Neural cell (in vitro differentiated cells): ENCODE measurements at regions not wholly inside any gene's neighbourhood (a gene's known extent, or its start where the extent isn't known, plus 50 kb on each side); places are given as distances from the start of the nearest gene placed in this dataset.

Experiments used
- H2AFZ ChIP-seq: fragments of 200-600, 300-800 bp; sonication (generic), shearing (Covaris generic); 2 replicates; pipeline ENCODE4 v1.6.0; 2014; ENCODE audit warnings: low read depth, mild to moderate bottlenecking, antibody characterized with exemption, low read length, moderate library complexity
- H3F3A ChIP-seq: fragments of 200-600 bp; shearing (Covaris generic); 2 replicates; pipeline ENCODE4 v1.6.1; 2016; ENCODE audit warnings: mild to moderate bottlenecking, moderate library complexity, mixed read lengths, antibody characterized with exemption, low read length; ENCODE audit not compliant: insufficient read depth, poor library complexity, severe bottlenecking
- H3K27ac ChIP-seq: fragments of 200-600, 300-800 bp; sonication (generic), shearing (Covaris generic); 2 replicates; pipeline ENCODE4 v1.5.1; 2014; ENCODE audit warnings: mild to moderate bottlenecking, low read length, moderate library complexity
- H3K27me3 ChIP-seq: fragments of 300-800, 200-600 bp; sonication (generic), shearing (Covaris generic); 2 replicates; pipeline ENCODE4 v1.6.0; 2014; ENCODE audit warnings: mild to moderate bottlenecking, low read depth, low read length, moderate library complexity; ENCODE audit not compliant: insufficient read depth
- H3K36me3 ChIP-seq: fragments of 300-800, 200-600 bp; sonication (generic), shearing (Covaris generic); 2 replicates; pipeline ENCODE4 v1.5.1; 2014; ENCODE audit warnings: mild to moderate bottlenecking, antibody characterized with exemption, low read length, moderate library complexity; ENCODE audit not compliant: insufficient read depth
- H3K4me2 ChIP-seq: fragments of 300-800, 200-600 bp; sonication (generic), shearing (Covaris generic); 2 replicates; pipeline ENCODE4 v1.6.0; 2014; ENCODE audit warnings: mild to moderate bottlenecking, low read length
- H3K4me3 ChIP-seq: fragments of 300-800, 200-600 bp; sonication (generic), shearing (Covaris generic); 2 replicates; pipeline ENCODE4 v1.5.1; 2014; ENCODE audit warnings: mild to moderate bottlenecking, low read length, moderate library complexity
- H3K79me2 ChIP-seq: fragments of 200-600 bp; shearing (Covaris generic); replicated peaks from 2 replicates; pipeline ENCODE4 v1.6.0; 2014; ENCODE audit warnings: mild to moderate bottlenecking, low read length, moderate library complexity; ENCODE audit not compliant: insufficient read depth
- H3K9ac ChIP-seq: fragments of 300-800, 200-600 bp; sonication (generic), shearing (Covaris generic); 2 replicates; pipeline ENCODE4 v1.6.1; 2016; ENCODE audit warnings: mild to moderate bottlenecking, low read length, mixed read lengths
- H3K9me2 ChIP-seq: fragments of 200-600 bp; shearing (Covaris generic); 2 replicates; pipeline ENCODE4 v1.6.1; 2016; ENCODE audit warnings: mild to moderate bottlenecking, low read length, mixed read lengths; ENCODE audit not compliant: insufficient read depth
- H3K9me3 ChIP-seq: fragments of 200-600, 300-800 bp; sonication (generic), shearing (Covaris generic); 2 replicates; pipeline ENCODE4 v1.6.1; 2016; ENCODE audit warnings: mild to moderate bottlenecking, mixed run types, low read length, moderate library complexity, mixed read lengths
- H4K20me1 ChIP-seq: fragments of 200-600 bp; shearing (Covaris generic); 2 replicates; pipeline ENCODE4 v1.6.1; 2016; ENCODE audit warnings: mild to moderate bottlenecking, mixed run types; ENCODE audit not compliant: insufficient read depth
- CTCF ChIP-seq: fragments of 450-650 bp; IDR thresholded peaks from 2 replicates; pipeline ENCODE4 v1.5.1; 2014; ENCODE audit warnings: antibody characterized with exemption, mild to moderate bottlenecking, moderate library complexity; ENCODE audit not compliant: poor library complexity, severe bottlenecking
- EP300 ChIP-seq: fragments of 450-650 bp; conservative IDR thresholded peaks from 2 replicates; pipeline ENCODE4 v1.6.1; 2014; ENCODE audit warnings: antibody characterized with exemption, mild to moderate bottlenecking, moderate library complexity; ENCODE audit not compliant: poor library complexity, severe bottlenecking
- EZH2 ChIP-seq: fragments of 200-600, 300-800 bp; shearing (Covaris generic), sonication (generic); IDR thresholded peaks from 2 replicates; pipeline ENCODE4 v1.6.1; 2014; ENCODE audit warnings: antibody characterized with exemption, low read length, borderline replicate concordance, mild to moderate bottlenecking; ENCODE audit not compliant: insufficient read depth, poor library complexity, severe bottlenecking
- MXI1 ChIP-seq: fragments of 450-650 bp; conservative IDR thresholded peaks from 2 replicates; pipeline ENCODE4 v1.6.1; 2014; ENCODE audit warnings: antibody characterized with exemption, mild to moderate bottlenecking; ENCODE audit not compliant: poor library complexity, severe bottlenecking
- POLR2AphosphoS5 ChIP-seq: IDR thresholded peaks from 2 replicates; pipeline ENCODE4 v1.6.1; 2012
- RAD21 ChIP-seq: fragments of 450-650 bp; conservative IDR thresholded peaks from 2 replicates; pipeline ENCODE4 v1.6.1; 2014; ENCODE audit warnings: antibody characterized with exemption, mild to moderate bottlenecking, moderate library complexity
- REST ChIP-seq: IDR thresholded peaks from 2 replicates; pipeline ENCODE4 v1.6.1; 2012; ENCODE audit warnings: borderline replicate concordance
- SMC3 ChIP-seq: fragments of 450-650 bp; conservative IDR thresholded peaks from 2 replicates; pipeline ENCODE4 v1.6.1; 2014; ENCODE audit warnings: antibody characterized with exemption, mild to moderate bottlenecking, moderate library complexity; ENCODE audit not compliant: poor library complexity
- TAF1 ChIP-seq: IDR thresholded peaks from 2 replicates; pipeline ENCODE4 v1.6.1; 2012; ENCODE audit warnings: low read depth

- Histone ChIP-seq H3K27me3 (no peaks in the 10 kb centered on the region), H3K4me3 (no peak overlapping the region), H3K4me2 (no peak overlapping the region), H3K9me3 (no peaks in the 10 kb centered on the region), H3F3A (no peaks in the 10 kb centered on the region), H3K9me2 (no peaks in the 10 kb centered on the region), H3K9ac (no peak overlapping the region), H4K20me1 (no peaks in the 10 kb centered on the region), H3K79me2 (no peaks in the 10 kb centered on the region), H3K27ac (no peak overlapping the region), H3K36me3 (no peaks in the 10 kb centered on the region), H2AFZ (no peak overlapping the region)
- no peak for TF ChIP-seq POLR2AphosphoS5
- no peak for TF ChIP-seq TAF1
- no peak for TF ChIP-seq SMC3
- no peak for TF ChIP-seq MXI1
- no peak for TF ChIP-seq EZH2
- no peak for TF ChIP-seq EP300
- no peak for TF ChIP-seq CTCF
- no peak for TF ChIP-seq RAD21
- TF ChIP-seq REST, result no peak
Measured at GRCh38 chr13:105389373-105389772, 1146.1 kb downstream of the EFNB2 start.

- Histone ChIP-seq H3F3A (no peaks in the 10 kb centered on the region), H2AFZ (no peak overlapping the region), H3K9me3 (no peaks in the 10 kb centered on the region), H3K27ac (no peak overlapping the region), H3K27me3 (no peaks in the 10 kb centered on the region), H3K36me3 (no peaks in the 10 kb centered on the region), H3K9me2 (no peaks in the 10 kb centered on the region), H3K4me3 (no peak overlapping the region), H3K4me2 (no peak overlapping the region), H4K20me1 (no peaks in the 10 kb centered on the region), H3K9ac (no peak overlapping the region), H3K79me2 (no peaks in the 10 kb centered on the region)
- no peak for TF ChIP-seq CTCF
Measured at GRCh38 chr13:105377452-105377851, 1158.0 kb downstream of the EFNB2 start.
